GM18517 (cell line): ENCODE measurements at regions not wholly inside any gene's neighbourhood (a gene's known extent, or its start where the extent isn't known, plus 50 kb on each side); places are given as distances from the start of the nearest gene placed in this dataset.

Experiments used
- ATAC-seq: cut with Tn5 transposase; IDR thresholded peaks from one replicate; pipeline ENCODE4 v1.9.1; 2021; ENCODE audit warnings: mild to moderate bottlenecking, moderate library complexity; ENCODE audit not compliant: unreplicated experiment

GRCh38 chr6:140138311-140139010, 764.0 kb upstream of the CITED2 start:
- no peak for ATAC-seq

- no peak for ATAC-seq
These were observed 759.8 kb upstream of the CITED2 start for GRCh38 chr6:140134224-140134623.

DNA sequence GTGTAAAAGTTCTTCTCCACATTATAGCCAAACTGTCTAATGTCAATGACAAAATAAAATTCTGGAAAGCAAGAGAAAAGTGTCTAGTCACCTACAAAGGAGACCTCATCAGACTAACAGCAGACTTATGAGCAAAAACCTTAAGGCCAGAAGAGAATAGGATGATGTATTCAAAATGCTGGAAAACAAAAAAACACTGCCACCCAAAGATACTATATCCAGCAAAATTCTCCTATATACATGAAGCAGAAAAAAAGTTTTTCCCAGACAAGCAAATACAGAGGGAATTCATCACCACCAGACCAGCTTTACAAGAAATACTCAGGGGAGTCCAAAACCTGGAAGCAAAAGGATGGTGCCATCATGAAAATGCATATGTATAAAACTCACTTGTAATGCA, 755.6 kb upstream of the CITED2 start:
- ATAC-seq: no peak

- no peak for ATAC-seq
These were observed 750.0 kb upstream of the CITED2 start for GRCh38 chr6:140124498-140124897.

DNA sequence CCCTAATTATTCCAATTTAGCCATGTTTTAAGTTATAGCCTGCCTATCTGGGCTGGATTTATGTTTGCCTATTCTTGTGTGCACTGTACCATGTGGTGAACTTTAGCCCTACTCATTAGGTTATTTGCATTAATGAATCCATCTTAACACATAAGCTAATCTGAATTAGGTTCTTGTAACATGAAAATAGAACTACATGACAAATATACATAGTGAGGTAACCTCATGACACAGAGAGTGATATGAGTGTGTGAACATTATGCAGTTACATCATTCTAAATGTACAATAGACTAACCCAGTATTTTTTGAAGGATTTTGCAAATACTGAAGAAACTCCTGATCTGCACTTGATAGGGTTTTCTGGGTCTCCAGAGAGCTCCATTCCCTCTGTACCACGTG, 733.7 kb upstream of the CITED2 start:
- ATAC-seq: no peak

GRCh38 chr6:140107216-140107615, 732.8 kb upstream of the CITED2 start:
- ATAC-seq: no peak

DNA sequence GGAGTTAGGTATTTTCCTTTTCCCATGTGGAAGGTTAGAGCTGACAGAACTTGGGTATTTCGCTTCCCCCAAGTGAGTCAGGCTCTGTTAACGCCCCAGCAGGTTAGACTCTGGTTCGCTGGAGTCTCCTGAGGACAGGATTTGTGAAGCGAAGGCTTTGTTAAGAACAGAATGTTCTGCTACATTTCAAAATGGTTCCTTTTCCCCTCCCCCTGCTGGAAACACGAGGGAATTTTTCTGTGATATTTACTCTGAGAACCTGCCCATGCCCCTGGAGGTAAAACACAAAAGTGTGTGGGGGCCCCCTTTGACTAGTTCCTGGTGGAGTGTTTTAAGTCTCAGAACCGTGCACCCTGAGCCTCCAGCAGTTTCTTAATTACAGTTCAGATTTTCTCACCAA, 731.4 kb upstream of the CITED2 start:
- ATAC-seq: no peak

- no peak for ATAC-seq
These were observed 730.8 kb upstream of the CITED2 start for GRCh38 chr6:140105241-140105640.

GRCh38 chr6:140101818-140102217, 727.4 kb upstream of the CITED2 start:
- no peak for ATAC-seq

GRCh38 chr6:140101367-140101766, 726.9 kb upstream of the CITED2 start:
- no peak for ATAC-seq

DNA sequence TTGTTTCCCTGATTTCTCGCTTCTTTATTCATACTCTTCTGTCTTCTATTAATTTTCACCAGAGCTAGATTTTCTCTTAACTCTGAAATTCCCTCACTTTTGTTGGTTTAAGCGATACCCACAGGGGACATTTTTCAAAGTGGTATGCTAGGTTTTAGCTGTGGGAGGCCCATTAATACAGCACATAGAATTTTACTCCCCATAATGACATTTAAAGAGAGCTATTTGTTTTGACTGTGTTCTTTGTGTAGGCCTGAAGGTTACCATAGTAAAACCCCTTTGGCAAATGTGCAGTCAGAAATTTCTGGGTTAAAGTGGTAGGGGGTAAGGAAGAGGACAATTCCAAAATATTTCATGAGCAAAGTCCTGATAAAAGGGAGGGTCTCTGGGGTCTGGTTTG, 721.1 kb upstream of the CITED2 start:
- no peak for ATAC-seq

GRCh38 chr6:140091895-140092294, 717.4 kb upstream of the CITED2 start:
- ATAC-seq: no peak

DNA sequence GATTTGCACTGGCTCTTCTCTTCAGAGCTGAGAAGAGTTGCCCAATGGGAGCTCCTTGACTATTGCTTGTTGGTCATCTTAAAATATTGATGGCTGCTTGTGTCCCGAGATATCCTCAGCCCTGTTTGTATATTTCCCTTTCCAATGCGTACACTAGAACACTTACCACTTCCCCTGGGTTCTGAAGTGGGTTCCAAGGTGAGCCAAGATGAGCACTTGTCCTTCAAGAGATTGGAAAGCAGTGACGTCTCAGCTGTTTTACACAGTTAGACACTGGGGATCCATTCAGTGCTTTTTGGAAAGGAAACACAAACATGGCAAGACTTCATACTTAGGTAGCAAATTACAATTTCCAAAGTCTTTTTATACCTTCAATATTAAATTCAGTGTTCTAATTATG, 716.4 kb upstream of the CITED2 start:
- ATAC-seq: no peak

GRCh38 chr6:140083375-140083774, 708.9 kb upstream of the CITED2 start:
- no peak for ATAC-seq

DNA sequence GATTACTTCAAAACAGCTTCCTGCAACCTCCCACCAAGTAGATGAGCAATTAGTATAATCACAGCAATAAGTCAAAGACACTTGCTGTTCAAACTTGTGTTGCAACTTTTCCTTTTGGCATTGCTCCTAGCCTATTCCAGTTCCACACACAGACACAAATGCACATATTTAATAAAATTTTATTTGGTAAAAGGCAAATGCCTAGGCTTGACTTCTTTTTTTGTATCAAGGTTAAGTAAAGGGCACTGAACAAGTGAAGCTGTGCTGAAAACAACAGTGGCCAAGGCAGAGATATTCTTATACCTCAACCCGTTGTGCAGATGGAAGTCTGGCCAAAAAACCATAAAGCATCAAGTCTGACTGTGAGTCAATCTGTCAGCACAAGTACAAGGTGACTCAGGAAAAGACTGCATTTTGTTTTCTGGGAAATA, 708.4 kb upstream of the CITED2 start:
- no peak for ATAC-seq

DNA sequence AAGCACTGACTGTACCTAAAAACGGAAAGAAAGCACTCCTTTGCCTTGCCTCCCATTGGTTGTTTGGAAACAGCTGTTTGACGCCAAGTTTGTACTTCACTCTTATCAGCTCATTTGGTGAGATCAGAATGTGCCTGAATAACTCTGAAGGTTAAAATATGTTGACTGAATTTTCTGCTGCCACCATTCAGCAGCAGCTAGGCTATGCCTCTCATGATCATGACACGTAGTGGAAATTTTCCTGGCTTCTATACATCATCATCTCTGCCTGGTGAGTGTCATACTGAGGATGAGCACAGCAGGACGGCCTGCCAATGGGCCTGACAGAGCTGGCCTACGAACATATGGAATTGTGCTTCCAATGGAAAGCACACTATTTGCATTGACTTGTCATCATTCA, 704.9 kb upstream of the CITED2 start:
- no peak for ATAC-seq

DNA sequence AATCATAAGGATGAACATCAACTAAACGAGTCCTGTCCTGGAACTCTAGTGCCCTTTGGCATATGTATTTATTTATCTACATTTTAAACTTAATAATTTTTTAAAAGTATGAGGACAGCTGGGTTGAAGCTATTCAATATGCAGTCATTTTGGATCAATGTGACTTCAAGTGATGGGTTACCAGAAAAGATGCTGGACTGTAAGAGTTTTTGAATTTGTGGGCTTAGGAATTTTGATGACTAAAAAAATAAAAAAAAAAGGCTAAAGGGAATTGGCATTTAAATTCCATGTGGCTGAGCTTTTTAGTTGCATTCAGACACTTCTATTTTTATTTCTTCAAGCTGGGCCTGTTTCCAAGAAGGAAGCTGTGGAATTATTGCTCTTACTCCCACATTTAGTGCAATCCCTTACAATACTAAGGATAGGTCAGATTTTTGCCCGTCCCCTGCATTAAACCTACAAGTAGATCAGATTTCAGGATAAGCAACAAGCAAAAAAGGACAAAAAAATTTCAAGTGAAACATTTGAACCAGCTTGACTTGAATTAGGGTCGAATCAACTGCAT, 704.2 kb upstream of the CITED2 start:
- no peak for ATAC-seq

DNA sequence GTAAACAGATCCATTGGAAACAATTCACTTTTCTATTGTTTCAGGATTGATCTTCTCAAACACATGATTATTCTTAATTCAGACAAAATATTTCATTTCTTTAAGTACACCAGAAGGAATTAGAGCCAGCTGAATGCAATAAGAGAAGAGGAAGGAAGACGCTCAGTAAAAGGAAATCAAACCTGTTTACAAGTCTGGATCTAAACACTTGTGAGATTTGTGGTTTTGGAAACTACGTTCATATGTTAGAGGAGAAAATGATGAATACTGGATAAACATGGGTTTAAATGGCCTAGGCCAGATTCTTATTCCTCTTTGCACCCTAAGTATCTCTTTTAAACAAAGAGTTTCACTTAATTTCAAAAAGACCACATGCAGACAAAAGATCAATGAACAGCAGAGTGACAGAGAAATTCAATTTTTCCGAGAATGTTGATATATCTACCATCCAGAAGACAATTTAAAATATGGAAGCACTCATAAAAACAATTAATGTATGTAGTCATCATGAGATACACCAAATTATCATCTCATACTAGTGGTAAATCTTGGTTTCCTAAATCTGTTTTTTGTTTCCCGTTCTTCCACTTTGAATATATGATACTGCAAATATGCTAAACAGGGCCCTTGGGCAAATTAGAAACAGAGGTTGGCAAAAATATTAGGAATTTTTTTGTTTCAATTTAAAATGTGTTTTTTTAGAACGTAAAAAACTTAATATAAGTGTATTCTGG, 703.5 kb upstream of the CITED2 start:
- no peak for ATAC-seq

GRCh38 chr6:140076105-140076504, 701.7 kb upstream of the CITED2 start:
- no peak for ATAC-seq

DNA sequence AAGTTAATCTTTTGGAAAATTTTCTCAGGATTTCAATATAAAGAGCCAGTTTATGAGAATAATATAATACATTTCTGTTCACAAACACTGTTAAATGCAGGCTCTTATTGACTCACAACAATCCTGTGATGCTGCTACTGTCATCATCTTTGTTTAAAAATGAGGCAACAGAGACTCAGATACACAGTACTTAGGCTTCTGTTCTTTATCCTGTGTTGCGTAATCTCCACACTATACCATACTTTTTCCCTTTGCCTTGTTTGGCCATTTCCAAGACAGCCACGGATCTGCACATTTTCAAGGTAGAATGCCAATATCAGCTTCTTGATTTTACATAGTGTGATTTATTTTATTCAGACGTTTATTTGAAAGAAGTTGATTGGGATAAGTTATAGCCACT, 699.0 kb upstream of the CITED2 start:
- no peak for ATAC-seq

DNA sequence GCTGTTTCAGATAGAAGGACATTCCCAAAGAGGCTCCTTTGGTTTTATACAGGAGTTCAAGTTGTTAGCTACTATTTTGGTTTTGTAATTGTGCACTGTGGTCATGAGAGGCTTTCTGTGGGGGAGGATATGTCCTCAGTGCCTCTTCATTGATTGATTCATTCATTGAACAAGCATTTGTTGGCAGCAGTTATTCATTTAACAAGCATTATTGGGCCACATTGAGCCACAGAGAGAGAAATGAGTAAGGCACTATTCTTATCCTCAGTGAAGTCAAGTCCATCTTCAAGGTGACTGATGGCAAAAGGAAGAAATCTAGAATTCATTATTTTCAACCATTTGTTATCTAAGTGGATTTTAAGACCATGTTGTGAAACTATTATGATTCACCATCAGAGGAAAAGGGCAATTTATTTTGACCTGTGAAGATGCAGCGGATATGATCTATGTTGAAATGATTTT, 697.2 kb upstream of the CITED2 start:
- ATAC-seq: no peak

DNA sequence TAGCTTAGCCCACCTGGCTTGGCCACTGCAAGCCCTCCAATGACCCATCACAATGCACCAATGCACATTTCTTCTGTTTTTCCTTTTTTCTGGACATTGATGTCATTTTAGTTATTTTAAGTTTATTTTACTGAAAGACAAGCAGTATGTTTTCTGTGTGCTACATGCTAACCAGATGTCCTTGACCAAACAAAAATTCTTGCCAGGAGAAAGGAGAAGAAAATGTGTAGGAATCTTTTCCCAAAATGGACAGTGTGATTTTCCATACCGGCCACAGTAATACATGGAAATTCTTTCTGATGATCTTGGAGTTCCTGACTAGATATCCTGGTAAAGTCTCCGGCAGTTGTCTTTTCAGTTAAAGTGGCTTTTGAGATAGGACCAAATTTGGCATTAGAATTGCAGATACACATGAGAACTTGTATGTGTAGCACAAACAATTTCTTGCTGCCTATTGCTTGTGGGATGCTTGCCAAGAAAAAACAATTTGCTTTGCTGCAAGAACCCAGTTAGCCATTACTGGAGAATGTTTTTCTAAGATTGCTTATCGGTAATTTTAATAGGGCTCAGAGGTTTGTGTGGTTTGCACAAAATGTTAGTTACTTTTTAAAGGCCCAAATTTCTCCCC, 696.5 kb upstream of the CITED2 start:
- ATAC-seq: no peak
